AG04450 (cell line): ENCODE measurements at regions not wholly inside any gene's neighbourhood (a gene's known extent, or its start where the extent isn't known, plus 50 kb on each side); places are given as distances from the start of the nearest gene placed in this dataset.
"Not testable (repeated sequence)": the region's sequence is repeated elsewhere in the genome, so short reads cannot be mapped to it uniquely, and the experiment has no call there.

ENCODE experiments used
- CTCF ChIA-PET: fragments of 300-600, 350-600 bp; formaldehyde crosslinking; extraction: SDS; loops from one replicate; lab custom pipeline; 2022; ENCODE audit warnings: antibody characterized with exemption, inconsistent platforms; lab: Charles Lee
- POLR2A ChIA-PET: fragments of 350-600 bp; formaldehyde crosslinking; extraction: SDS; loops from one replicate; lab custom pipeline; 2021; ENCODE audit warnings: antibody characterized with exemption, inconsistent platforms; lab: Yijun Ruan, JAX
- DNase-seq: peaks from one replicate; pipeline ENCODE4 v3.0.0-alpha.2; 2011; ENCODE audit warnings: low read depth, low spot score
- H3K27ac ChIP-seq: one replicate; pipeline ENCODE4 v1.5.1; 2012; ENCODE audit warnings: low read depth, low read length, control low read depth
- H3K27me3 ChIP-seq: one replicate; pipeline ENCODE4 v1.6.0; 2012; ENCODE audit warnings: low read length; ENCODE audit not compliant: control insufficient read depth, insufficient read depth
- H3K4me3 ChIP-seq: 2 replicates; pipeline ENCODE4 v1.5.1; 2011; ENCODE audit warnings: mild to moderate bottlenecking, low read depth, low read length, control low read depth
- H3K9me3 ChIP-seq: 2 replicates; pipeline ENCODE4 v1.5.1; 2012; ENCODE audit warnings: low read length; ENCODE audit not compliant: control insufficient read depth, insufficient read depth
- TF ChIP-seq, protein P1 (sequence below): IDR thresholded peaks from 2 replicates; pipeline ENCODE4 v1.5.1; 2011; ENCODE audit warnings: low read depth, low read length, control low read depth, inconsistent platforms

DNA sequence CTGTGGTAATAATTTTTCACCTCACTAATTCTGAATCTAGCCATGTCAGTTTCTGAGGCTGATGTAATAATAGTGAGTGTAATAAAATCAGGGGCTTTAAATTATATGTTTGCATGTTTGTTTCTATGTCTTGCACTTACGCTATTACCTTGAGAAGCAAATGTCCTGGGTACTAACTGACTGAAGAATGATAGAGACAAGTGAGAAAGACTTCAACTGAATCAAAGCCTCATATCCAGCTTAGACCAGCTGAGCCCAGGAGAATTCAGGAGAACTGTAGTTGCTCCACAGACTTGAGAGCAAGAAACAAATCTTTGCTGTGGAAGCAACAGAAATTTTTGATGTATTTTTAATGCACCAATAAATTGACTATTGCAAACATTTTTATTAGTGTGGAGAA lies 162.8 kb downstream of the MANEA start:
- CTCF ChIA-PET, result no interaction called here
- POLR2A ChIA-PET, result no interaction called here
- H3K27ac ChIP-seq, result no peak overlapping the region
- no peaks in the 10 kb centered on the region for H3K9me3 ChIP-seq
- no peak for DNase-seq
- H3K4me3 ChIP-seq, result no peak overlapping the region
- H3K27me3 ChIP-seq, result no peaks in the 10 kb centered on the region
- TF ChIP-seq, protein P1, sequence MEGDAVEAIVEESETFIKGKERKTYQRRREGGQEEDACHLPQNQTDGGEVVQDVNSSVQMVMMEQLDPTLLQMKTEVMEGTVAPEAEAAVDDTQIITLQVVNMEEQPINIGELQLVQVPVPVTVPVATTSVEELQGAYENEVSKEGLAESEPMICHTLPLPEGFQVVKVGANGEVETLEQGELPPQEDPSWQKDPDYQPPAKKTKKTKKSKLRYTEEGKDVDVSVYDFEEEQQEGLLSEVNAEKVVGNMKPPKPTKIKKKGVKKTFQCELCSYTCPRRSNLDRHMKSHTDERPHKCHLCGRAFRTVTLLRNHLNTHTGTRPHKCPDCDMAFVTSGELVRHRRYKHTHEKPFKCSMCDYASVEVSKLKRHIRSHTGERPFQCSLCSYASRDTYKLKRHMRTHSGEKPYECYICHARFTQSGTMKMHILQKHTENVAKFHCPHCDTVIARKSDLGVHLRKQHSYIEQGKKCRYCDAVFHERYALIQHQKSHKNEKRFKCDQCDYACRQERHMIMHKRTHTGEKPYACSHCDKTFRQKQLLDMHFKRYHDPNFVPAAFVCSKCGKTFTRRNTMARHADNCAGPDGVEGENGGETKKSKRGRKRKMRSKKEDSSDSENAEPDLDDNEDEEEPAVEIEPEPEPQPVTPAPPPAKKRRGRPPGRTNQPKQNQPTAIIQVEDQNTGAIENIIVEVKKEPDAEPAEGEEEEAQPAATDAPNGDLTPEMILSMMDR, result no peak

DNA sequence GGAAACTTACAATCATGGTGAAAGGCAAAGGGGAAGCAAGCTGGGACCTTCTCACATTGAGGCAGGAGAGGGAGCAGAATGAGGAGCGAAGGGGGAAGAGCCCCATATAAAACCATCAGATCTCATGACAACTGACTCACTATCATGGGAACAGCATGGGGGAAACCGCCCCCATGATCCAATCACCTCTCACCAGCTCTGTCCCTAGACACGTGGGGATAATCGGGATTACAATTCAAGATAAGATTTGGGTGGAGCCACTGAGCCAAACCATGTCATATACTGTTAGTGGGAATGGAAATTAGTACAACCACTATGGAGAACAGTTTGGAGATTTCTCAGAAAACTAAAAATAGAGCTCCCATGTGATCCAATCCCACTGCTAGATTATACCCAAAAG lies 163.7 kb downstream of the MANEA start:
- TF ChIP-seq, protein P1, result no peak
- Histone ChIP-seq H3K4me3 (no peak overlapping the region), H3K9me3 (no peaks in the 10 kb centered on the region), H3K27me3 (no peaks in the 10 kb centered on the region), H3K27ac (no peak overlapping the region)
- CTCF ChIA-PET, result no interaction called here
- POLR2A ChIA-PET, result no interaction called here
- DNase-seq, result no peak

DNA sequence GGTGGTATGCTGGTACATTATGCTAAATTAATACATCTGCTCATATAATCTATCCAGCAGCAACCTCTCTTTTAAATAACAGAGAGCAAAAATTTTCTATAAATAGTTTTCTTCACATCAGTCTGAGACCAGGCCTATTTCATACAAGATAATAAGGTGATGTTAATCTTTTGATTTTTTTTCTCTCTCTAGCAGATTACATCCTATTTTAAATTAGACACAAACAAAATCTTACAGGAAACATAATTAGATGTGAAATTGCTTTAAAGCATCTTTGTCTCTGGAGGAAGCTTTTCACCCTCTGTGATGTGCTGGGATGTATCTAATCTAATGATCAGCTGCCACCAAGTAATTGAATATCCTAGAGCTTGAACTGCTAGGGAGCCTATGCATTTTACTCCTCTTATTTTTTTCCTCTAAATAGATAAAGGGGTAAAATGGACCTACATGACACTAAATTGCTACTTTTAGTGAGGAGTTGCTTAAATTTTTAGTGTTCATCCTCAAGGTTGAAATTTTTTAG lies 165.5 kb downstream of the MANEA start:
- Histone ChIP-seq H3K27ac (no peak overlapping the region), H3K4me3 (no peak overlapping the region), H3K27me3 (no peaks in the 10 kb centered on the region), H3K9me3 (no peaks in the 10 kb centered on the region)
- DNase-seq, result no peak
- TF ChIP-seq, protein P1, result no peak
- ChIA-PET POLR2A (no interaction called here), CTCF (no interaction called here)

DNA sequence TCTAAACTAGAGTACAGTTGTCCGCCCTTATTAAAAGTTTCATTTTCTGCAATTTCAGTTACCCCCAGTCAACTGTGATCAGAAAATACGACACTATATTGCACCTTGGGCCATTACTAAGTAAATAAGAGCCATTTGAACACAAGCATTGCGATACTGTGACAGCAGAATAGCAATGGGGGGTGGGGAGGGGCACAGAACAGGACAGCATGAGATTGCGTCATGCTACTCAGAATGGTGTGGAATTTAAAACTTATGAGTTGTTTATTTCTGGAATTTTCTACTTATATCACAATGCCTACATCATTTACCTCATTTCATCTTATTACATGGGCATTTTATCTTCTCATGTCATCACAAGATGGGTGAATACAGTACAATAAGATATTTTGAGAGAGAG lies 166.3 kb downstream of the MANEA start:
- Histone ChIP-seq H3K27me3 (no peaks in the 10 kb centered on the region), H3K27ac (no peak overlapping the region), H3K9me3 (no peaks in the 10 kb centered on the region), H3K4me3 (no peak overlapping the region)
- DNase-seq, result no peak
- CTCF ChIA-PET, result no interaction called here
- POLR2A ChIA-PET, result no interaction called here
- TF ChIP-seq, protein P1, result no peak

DNA sequence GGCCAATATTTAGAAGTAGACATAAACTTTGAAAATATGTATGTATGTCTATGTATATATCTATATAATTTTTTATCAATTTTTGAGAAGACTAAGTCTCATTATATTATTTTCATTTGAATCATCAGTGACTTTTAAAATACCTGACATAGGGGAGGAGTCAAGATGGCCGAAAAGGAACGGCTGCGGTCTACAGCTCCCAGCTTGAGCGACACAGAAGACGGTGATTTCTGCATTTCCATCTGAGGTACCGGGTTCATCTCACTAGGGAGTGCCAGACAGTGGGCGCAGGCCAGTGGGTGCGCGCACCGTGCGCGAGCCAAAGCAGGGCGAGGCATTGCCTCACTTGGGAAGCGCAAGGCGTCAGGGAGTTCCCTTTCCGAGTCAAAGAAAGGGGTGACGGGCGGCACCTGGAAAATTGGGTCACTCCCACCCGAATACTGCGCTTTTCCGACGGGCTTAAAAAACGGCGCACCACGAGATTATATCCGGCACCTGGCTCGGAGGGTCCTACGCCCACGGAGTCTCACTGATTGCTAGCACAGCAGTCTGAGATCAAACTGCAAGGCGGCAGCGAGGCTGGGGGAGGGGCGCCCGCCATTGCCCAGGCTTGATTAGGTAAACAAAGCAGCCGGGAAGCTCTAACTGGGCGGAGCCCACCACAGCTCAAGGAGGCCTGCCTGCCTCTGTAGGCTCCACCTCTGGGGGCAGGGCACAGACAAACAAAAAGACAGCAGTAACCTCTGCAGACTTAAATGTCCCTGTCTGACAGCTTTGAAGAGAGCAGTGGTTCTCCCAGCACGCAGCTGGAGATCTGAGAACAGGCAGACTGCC lies 181.1 kb downstream of the MANEA start:
- DNase-seq, H3K27ac ChIP-seq, CTCF ChIA-PET, POLR2A ChIA-PET, H3K4me3 ChIP-seq, H3K27me3 ChIP-seq, H3K9me3 ChIP-seq: not testable (repeated sequence)
